GM06990 (cell line): ENCODE measurements at regions not wholly inside any gene's neighbourhood (a gene's known extent, or its start where the extent isn't known, plus 50 kb on each side); places are given as distances from the start of the nearest gene placed in this dataset.
"Not testable (repeated sequence)": the region's sequence is repeated elsewhere in the genome, so short reads cannot be mapped to it uniquely, and the experiment has no call there.

Experiments
- DNase-seq: peaks from one replicate; pipeline ENCODE4 v3.0.0-alpha.2; 2011; ENCODE audit not compliant: insufficient read length; ENCODE audit errors: extremely low read depth
- H3K27me3 ChIP-seq: replicated peaks from 2 replicates; pipeline ENCODE4 v1.6.0; 2011; ENCODE audit warnings: low read length; ENCODE audit not compliant: control insufficient read depth, insufficient read depth
- H3K36me3 ChIP-seq: 2 replicates; pipeline ENCODE4 v1.5.1; 2011; ENCODE audit warnings: low read length; ENCODE audit not compliant: control insufficient read depth, insufficient read depth
- H3K4me3 ChIP-seq: replicated peaks from 2 replicates; pipeline ENCODE4 v1.5.1; 2011; ENCODE audit warnings: low read depth, mild to moderate bottlenecking, control low read depth, low read length
- CTCF ChIP-seq: IDR thresholded peaks from 2 replicates; pipeline ENCODE4 v1.5.1; 2011; ENCODE audit warnings: low read length, control low read depth, mild to moderate bottlenecking, inconsistent platforms; ENCODE audit not compliant: insufficient read depth, poor library complexity, severe bottlenecking

DNA sequence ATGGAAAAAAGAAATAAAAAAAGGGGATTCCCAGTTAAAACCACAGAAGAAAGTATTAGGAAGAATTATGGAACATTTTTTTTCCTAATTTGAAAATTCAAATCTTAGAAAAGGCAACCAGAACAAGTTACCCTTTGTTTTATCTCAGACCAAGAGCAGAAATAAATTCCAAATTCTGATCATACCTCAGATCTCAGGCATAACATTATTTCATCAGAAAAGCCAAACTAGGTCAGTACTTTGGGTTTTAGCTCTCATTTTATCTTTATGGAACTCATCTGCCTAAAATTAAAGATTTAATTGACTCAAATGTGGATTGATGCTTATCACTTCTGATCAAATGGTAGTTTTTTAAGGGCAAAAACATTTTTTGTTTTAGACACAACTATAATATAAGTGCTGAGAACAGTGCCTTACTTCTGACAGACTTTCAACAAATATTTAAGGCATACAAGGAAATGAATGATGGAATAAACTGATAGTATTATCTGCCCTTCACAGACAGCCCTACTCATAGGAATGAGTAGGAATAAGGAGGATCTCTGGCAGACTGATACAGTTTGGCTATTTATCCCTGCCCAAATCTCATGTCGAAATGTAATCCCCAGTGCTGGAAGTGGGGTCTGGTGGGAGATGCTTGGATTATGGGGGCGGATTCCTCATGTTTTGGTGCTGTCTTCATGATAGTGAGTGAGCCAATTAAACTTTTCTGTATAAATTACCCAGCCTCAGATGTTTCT lies 245.3 kb upstream of the PITX2 start:
- H3K27me3 ChIP-seq: no peaks in the 10 kb centered on the region
- H3K4me3 ChIP-seq: no peak overlapping the region
- no peak for TF ChIP-seq CTCF
- H3K36me3 ChIP-seq: no peaks in the 10 kb centered on the region
- DNase-seq: no peak

GRCh38 chr4:110869114-110869513 lies 246.2 kb upstream of the PITX2 start:
- Histone ChIP-seq H3K27me3 (no peaks in the 10 kb centered on the region), H3K36me3 (no peaks in the 10 kb centered on the region), H3K4me3 (no peak overlapping the region)
- TF ChIP-seq CTCF: no peak
- DNase-seq: no peak

DNA sequence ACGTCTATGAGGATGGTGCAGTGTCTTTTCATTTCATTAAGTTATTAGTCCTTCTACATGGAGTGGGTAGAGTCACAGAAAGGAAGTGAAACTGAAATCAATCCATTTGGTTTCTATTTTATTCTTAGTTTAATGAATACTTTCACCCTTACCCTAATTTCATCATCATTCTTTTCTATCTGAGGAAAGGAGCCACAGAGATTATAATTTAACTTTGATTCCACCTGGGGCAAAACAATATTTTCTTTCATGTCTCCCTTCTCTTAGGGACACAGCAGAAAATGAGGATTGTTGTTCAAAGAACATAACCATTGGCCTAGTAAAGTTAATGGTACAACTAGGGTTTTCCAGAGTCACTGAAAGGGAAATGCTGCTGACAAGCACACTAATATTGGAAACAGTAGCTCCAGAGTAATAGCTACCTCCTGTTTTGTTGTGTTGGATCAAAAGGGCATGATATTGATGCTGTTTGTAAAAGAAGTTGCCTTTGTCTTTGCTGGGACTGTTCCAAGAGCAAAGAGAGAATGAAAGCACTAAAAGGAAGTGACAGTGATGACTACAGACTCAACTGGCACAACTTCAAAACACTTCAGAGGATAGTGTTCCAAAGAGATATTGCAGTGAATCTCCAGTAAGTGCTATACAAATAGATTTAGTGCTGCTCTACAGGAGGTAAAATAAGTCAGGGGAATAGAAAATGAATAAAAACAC lies 247.1 kb upstream of the PITX2 start:
- Histone ChIP-seq H3K27me3 (no peaks in the 10 kb centered on the region), H3K4me3 (no peak overlapping the region), H3K36me3 (no peaks in the 10 kb centered on the region)
- TF ChIP-seq CTCF: no peak
- DNase-seq: peak; percentile 25

DNA sequence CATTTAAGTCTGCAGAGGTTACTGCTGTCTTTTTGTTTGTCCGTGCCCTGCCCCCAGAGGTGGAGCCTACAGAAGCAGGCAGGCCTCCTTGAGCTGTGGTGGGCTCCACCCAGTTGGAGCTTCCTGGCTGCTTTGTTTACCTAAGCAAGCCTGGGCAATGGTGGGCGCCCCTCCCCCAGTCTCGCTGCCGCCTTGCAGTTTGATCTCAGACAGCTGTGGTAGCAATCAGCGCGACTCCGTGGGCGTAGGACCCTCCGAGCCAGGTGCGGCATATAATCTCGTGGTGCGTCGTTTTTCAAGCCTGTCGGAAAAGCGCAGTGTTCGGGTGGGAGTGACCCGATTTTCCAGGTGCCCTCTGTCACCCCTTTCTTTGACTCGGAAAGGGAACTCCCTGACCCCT lies 253.3 kb upstream of the PITX2 start:
- DNase-seq, H3K4me3 ChIP-seq, H3K27me3 ChIP-seq, H3K36me3 ChIP-seq: not testable (repeated sequence)

- H3K27me3 ChIP-seq: no peaks in the 10 kb centered on the region
- no peaks in the 10 kb centered on the region for H3K36me3 ChIP-seq
- no peak overlapping the region for H3K4me3 ChIP-seq
- no peak for DNase-seq
- TF ChIP-seq CTCF: no peak
Measured at GRCh38 chr4:110876866-110877265, 254.0 kb upstream of the PITX2 start.

- Histone ChIP-seq H3K27me3 (no peaks in the 10 kb centered on the region), H3K4me3 (no peak overlapping the region), H3K36me3 (no peaks in the 10 kb centered on the region)
- no peak for DNase-seq
- no peak for TF ChIP-seq CTCF
Measured at GRCh38 chr4:110877778-110878370, 255.0 kb upstream of the PITX2 start.
